ENCODE measurements at regions not wholly inside any gene's neighbourhood (a gene's known extent, or its start where the extent isn't known, plus 50 kb on each side); places are given as distances from the start of the nearest gene placed in this dataset.

DNA sequence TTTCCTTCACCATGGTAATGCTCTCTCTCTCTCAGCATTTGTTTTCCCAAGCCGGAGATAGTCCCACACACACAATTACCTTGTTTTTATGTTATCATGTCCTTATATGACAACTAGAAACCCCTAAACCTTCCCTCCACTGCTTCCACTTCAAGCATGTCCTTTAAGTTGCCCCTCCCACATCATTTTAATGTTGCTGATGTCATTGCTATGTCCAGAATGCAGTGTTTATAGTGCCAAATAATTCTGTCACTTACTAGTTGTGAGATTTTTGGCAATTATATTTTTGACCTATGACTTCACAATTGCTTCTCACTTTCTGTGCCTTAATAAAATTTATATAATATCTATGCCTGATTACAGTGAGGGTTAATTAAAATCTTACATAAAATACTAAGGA, 645.9 kb downstream of the XPNPEP1 start:
- TF ChIP-seq NPAS2 (CRISPR knock-in tag; IDR thresholded peaks at IDR 0.05; ENCODE audit: borderline replicate concordance) (no peak), CTCF (IDR thresholded peaks at IDR 0.05) (no peak), GATA3 (IDR thresholded peaks at IDR 0.05; ENCODE audit: borderline replicate concordance) (no peak), KDM5A (IDR thresholded peaks at IDR 0.05) (no peak), POLR2A (IDR thresholded peaks at IDR 0.05; ENCODE audit: low read length) (no peak)
- TF ChIP-seq, protein P1, sequence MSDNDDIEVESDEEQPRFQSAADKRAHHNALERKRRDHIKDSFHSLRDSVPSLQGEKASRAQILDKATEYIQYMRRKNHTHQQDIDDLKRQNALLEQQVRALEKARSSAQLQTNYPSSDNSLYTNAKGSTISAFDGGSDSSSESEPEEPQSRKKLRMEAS (IDR thresholded peaks at IDR 0.05): no peak
